ENCODE measurements at regions not wholly inside any gene's neighbourhood (a gene's known extent, or its start where the extent isn't known, plus 50 kb on each side); places are given as distances from the start of the nearest gene placed in this dataset.
A peak's percentile ranks its signal among the peaks of the same experiment; 100 is the strongest.

DNA sequence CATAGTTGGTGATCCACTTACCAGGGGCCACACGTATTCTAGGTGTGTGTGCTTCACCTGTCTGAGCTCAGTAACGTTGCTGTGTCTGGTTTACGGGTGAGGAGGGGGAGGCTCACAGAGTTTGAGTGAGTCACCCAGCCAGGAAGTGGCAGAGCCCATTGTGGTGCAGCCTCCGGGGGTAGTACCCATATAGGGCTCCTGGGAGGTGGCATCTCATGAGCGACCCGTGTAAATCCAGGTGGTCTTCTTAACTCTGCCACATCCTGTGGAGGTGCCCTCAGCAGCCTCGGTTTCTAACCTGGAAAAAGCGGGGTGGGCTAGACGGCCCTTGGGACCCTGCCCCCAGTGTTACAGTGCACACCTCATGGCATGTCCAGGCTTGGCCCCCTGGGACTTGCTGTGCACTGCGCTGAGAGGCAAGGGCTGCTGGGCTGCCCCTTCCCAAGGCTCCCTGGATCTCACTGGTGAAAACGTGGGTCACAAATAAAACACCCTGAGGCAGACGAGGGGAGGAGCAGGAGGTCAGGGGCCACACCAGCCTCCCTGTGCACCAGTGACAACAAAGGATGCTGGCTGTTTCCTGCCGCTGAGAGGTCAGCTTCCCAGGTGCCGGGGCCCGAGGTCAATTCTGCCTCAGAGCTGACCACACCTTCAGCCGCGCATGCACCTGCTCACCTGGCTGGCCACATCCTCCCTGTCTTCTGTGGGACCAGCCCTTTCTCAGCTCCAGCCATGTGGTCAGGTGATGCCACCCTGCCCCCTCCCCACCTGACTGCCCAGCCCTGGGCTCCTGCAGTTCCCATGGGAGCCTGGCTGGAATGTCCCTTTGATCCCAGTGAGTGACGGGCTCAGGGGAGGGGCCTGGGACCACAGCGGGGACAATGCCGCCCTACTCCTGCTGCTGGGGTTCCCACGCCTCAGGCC lies 305.1 kb downstream of the CTTN start:
- no peak for DNase-seq (ENCODE audit: low spot score)

DNA sequence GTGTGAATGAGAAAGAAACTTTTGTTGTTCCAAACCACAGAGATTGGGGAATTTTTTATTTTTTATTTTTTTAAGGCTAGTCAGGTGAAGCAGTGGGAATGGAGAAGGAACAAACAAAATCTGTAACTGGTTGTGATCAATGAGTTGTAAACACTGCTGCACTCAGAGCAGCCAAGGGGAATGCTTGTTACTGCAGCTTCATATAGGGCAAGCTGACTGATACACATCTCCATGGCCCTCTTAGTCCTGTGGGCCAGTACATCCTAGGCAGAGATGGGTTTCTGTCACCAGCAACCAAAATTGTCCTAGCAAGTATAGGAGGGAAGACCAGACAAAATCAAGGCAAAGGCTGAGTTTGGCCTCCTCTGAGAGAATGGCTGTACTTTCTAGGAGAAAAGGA lies 306.8 kb downstream of the CTTN start:
- DNase-seq (ENCODE audit: low spot score): no peak

DNA sequence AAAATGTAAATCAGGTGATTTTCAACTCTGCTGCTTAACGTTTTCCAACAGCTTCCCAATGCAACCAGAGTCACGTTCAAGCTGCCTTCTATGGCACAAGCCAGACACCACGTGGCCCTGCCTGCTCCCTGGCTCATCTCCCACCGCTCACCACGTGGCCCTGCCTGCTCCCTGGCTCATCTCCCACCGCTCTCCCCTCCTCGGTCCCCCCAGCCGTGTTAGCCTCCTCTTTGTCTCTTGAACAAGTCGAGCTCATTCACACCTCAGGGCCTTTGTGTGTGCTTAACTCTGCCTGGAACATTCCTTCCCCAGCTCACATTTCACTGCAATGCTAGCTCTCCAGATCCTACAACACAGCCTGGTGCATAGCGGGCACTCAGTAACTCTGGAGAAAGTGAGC lies 307.6 kb downstream of the CTTN start:
- no peak for DNase-seq (ENCODE audit: low spot score)

DNA sequence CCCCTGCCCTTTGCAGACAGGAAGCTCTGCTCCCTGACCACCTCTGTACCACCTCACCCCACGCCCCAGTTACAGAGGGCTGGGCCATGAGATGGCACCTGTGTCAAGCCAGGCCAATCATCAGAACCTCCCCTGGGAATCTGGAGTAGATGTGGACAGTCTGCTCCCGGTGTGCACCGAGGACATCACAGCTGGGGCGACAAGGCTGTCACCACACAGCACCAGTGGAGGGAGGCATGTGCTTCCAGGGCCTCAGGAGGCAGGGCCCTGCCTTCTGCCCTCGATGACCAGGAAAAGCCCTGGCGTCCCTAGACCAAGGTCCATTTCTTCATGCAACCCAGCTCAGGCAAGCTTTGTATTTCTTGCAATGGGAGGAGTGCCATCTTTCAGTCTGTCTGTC lies 309.5 kb downstream of the CTTN start:
- DNase-seq (ENCODE audit: low spot score): no peak

DNA sequence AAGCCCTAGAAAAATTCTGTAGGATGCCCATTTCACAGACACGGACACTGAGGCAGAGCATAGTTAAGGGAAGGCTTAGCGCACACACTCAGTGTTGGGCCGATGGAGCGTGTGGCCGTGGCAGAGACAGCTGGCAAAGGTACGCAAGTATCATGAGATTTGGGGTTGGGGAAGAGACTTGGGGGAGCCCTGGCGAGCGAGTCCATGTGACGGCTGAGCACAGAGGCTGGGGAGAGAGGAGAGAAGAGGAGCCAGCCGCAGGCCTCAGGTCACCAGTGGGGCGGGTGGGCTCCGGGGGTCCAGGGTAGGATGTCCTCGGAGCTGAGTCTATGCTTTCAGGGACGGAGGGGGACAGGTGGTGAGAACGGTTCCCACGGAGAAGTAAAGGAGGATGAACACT lies 311.3 kb downstream of the CTTN start:
- no peak for DNase-seq (ENCODE audit: low spot score)

DNA sequence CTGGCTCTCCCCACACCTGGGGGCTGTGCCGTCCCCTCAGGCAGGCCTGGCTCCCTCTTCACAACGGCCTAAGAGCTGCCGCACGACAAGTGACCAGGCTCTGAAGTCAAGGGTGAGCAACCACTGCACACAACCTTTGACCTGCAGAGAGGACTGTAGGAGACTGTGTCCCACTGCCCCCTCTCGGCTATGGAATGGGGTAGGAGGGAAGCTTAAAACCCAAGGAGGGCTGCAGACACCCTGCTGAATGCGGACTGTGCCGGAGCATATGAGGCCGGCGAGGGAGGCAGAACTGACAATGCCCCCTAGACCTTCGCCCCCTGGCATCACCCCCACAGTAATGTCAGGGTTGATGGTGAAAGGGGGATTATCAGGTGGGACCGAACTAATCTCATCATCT lies 311.9 kb downstream of the CTTN start:
- DNase-seq (ENCODE audit: low spot score): no peak

DNA sequence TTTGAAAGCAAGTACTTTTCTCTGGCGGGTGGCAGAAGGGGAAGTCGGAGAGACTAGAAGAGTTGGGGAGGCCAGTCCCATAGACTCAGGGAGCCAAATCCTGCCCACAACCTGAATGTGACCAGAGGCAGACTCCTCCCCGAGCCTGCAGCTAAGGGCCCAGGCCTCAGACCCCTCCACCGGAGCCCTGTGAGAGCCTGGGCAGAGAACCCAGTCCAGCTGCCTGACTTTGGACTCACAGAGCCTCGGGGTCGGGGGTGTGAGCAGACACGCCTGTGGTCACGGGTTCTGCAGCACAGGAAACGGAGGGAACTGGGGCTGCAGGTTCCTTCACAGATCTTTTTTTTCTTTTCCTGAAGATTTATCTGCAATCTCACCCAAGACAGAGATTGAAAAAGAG lies 312.3 kb downstream of the CTTN start:
- DNase-seq (ENCODE audit: low spot score): no peak

DNA sequence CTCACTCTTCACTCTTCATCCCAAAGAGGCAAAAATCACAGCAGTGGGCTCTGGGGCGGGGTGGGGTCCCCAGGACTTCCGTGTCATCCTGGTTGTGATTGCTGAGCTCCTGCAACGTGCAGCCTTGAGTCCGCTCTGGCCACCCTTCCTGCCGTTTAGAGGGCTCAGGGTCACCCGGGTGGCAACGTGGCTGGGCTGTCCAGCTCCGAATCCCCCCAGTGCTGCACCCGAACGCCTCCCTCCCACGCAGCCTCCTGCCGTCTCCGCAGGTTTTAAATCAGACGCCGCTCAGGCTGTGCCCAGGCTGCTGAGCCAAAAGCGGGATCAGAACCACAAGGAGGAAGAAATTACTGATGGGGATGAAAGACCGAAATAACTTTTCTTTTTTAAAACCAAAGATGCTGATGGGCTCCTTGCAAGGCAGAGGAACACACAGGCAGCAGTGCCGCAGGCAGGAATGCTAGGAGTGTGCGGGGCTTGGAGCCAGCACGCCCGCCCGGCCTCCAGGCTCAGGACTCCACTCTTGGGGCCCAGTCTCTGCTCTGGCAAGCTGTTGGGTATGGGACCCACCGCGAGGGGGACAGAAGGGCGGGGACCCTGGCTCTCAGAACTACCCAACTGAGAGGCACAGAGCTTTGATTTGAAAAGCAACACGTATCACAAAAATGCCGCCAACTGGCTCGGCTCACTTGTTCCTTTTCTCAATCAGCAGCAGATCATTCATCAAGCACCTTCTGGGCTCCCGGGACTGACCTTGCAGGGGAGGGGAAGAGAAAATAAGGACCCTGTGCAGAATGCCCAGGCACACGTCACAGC lies 313.0 kb downstream of the CTTN start:
- no peak for DNase-seq (ENCODE audit: low spot score)

DNA sequence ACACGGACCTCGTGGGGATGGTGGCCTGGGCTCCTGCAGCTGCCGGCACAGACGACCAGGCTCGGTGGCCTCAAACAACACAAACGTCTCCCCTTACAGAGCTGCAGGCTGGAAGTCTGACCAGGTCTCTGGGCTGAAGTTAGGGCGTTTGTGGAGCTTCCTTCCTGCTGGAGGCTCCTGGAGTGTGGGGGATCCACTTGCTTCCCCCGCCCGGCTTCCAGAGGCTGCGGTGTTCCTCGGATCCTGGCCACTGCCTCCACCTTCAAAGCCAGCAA lies 313.5 kb downstream of the CTTN start:
- DNase-seq (ENCODE audit: low spot score): no peak

DNA sequence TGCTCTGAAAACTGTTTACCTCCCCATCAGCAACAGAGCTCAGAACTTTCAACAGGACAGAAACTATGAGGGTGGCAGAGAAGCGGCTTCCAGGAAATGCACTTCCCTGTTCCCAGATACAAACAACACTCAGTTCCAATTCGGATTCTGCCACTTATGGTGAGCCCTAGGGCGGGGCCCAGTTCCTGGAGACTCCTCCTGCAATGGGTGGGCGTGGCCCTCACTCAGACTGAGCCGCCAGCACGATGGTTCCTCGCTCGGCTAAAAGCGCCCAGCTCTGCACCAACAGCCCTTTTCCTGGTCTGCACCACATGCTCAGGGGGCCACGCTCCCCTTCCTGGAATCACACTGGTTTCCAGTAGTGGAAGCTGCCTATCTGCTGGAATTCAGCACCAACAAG lies 314.1 kb downstream of the CTTN start:
- DNase-seq (ENCODE audit: low spot score): no peak

DNA sequence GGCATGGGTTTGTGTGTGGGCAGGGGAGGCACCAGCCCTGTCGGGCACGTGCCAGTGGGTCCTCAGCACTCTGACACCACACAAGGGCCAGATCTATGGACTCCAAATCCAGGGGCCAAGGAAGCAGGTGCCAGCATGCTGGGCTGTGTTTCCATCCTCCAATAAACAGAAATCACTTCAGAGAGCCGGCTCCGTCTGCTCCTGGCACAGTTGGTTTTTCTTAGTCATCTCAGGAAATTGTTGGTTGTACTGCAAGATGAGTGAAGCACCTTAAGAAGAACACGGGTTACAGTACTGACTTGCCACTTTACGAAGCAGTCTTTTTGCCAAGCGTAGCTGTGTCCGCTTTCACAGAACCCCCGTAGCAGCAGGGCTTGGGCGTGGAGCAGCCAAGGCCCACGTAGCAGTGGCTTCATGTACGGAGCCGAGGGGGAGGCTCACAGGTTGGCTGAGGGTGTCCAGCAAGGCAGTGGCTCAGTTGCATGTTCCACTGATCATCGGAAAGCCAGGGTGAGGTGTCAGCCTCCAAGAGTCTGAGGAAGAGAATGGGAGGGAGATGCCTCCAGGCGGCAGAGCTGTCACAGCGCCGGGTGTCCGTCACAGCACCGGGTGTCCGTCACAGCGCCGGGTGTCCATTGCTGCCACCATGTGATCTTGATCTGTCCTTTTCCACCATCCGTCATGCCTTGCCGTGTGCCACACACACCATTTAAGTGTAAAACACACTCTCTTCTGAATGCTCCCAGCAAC lies 314.9 kb downstream of the CTTN start:
- DNase-seq (ENCODE audit: low spot score): no peak

DNA sequence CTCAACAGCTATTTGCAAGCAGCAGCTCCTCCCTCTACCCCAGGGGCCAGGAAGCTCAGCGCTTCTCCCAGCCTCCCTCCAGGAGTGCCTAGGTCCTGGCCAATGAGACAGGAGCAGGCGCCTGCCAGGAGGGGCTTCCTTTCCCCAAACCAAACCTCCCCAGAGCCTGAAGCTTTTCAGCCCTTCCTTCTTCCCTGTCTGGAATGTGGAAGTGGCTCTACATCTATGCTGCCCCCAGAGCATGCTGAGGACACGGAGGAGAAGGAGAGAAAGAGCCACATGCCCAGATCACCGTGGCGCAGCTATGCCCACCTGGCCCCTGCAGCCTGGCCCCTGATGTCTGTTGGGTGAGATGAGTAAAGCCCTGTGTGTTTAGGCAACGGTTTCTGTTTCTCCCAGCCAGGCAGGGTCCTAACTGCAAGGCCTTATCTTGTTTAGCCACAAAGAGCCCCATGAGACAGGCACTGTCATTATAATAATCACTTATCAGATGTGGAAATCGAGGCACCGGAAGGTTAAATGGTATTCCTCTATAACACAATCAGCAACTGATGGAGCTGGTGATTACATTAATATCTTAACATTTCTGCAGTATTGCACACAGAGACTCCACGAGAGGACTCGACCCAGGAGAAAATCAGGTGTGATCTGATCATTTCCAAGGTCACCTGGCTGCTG lies 315.8 kb downstream of the CTTN start:
- no peak for DNase-seq (ENCODE audit: low spot score)

DNA sequence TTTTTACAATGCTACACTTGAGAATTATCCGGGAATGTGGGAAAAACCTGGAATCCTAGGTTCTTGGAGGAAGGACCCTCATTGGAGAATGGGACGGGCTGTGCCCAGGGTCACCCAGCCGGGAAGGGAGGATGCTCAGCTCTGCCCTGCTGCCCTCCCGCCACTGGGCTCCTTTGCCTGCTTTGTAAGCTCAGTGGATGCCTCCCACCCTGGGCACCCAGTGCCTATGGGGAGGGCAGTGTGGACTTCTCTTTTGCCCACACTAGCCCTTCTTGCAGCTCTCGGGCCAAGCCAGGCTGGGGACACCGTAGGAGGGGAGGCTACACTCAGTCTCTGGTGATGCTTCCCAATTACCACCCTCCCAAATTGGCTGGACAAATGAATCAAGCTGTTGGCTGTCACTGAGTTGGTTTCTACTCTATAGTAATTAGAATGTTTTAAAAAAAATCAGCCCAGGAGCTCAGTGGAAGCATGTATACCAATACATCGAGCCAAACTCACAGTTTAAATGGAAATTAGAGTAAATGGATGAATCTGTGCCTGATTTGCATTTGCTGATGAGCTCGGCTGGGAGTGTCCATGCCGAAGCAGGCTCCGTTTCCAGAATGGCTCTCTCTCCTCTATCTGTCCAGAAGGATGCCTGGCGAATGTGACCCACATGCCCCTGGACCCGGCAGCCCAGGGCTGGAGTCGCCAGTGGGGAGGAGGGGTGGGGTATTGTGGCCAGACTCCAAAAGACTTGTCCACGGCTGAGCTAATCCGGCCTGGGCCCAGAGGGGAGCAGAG lies 317.0 kb downstream of the CTTN start:
- no peak for DNase-seq (ENCODE audit: low spot score)

DNA sequence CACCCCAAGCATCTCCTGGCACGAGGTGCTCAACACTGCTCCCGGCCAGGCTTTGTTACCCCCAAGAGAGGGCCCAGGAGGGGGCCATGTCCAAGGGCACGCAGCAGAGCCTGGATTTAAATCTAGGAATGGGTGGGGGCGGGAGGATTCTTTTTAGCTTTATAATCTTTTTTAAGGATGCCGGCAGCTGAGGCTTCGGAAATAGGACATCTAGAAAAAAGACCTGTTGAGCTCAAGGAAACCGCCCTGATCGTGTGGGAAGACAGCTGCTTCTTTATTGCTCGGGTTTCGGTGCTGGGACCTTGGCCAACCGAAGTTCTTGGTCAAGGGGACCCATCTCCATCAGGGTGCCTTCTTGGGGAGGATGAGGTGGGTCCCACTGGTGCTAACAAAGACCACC lies 317.9 kb downstream of the CTTN start:
- no peak for DNase-seq (ENCODE audit: low spot score)

DNA sequence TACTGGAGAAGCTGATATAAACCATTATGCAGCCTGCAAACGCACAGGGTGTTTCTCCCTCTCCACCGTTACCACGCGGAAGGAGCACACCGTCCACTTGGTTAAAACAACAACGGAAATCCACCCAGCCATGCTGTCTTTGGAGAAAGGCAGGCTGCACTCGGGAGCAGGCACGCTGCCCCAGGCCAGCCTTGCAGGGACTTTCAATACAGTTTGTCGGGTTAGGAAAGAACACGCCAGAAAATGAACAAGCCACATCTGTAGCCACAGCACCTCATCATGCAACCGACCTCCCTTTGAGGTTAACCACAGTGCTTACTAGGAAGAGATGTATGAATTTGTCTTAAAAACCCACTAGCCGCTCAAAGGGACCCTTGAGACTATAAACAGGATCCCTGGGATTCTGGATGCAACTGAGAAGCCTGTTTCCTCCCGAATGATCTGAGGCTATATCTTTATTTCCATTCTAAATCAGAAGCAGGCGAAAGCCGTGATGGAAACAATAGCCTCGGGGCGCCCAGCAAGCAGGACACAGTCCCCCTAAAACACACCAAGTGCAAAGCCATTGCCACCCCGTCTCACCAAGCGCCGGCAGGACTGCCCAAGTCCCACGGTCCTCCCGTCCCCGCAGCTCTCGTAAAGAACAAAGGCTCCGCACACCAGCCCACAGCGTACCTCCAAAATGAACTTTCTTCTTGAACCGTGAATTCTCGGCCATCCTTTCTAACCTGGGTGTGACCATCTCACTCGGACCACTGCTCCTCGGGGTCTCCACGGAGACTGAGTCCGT lies 318.9 kb downstream of the CTTN start:
- no peak for DNase-seq (ENCODE audit: low spot score)

DNA sequence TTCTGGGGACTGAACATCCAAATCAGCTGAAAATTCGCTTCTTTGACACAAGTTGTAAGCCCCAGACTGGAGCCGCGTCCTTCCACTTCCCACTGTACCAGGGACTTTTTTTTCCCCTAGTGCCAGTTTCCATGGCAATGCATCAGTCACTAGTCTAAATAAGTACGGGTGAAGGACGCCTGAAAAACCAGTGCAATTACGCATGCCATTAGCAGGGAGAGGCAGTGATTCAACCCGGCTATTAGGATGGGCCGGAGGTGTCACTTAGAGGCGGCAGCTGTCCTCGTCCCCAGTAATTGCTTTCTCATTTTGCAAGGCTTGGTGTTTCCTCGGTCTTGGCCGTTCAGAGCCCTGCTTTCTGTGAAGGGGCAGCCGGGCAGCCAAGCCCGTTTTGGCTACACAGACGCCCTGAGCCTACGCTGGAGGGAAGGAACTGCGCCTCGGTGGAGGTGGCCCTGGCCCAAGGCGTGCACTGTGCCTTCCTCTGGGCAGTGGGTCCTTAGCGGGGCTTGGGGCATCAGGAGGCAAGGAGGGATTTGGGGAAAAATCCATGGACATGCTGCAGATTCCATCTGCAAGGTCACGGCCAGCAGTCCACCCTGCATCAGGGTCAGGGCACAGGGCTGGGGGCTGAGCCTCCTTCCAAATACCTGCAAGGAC lies 319.7 kb downstream of the CTTN start:
- DNase-seq (ENCODE audit: low spot score): peak; percentile 33

DNA sequence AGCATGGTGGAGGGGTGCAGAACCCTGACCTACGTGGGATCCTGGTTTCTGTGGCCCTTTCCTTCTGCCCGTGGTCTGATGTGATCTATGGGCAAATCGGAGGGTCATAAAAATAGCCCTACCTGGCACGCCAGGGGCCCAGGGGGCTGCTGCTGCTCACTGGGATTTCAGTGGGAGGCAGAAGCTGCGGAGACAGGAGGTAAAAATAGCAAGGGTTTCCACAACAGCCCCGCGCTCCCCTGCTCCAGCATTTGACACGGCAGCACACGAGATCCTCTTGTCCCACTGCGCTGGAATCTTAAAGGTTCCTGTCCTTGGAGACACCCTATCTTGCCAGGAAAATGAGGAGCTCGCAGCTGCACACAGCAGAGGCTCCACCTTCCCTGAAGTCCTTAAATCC lies 321.2 kb downstream of the CTTN start:
- DNase-seq (ENCODE audit: low spot score): no peak

DNA sequence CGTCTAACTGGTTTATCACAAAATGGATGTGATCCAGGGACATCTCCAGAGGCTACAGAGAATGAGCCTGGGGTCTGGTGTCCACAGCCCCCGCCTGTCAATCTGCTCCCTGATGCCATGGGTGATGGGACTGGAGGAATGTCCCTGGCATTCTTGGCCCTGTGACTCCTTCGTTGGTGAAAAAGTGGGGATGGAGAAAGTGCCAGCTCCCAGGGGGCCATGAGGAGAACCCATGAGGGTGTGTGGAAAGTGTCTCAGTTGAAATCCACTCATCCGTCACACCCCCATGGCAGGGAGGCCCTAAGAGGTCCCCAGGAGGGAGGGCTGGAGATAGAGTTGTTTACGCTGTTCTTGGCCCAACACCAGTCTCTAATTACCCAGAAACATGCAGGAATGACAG lies 322.0 kb downstream of the CTTN start:
- DNase-seq (ENCODE audit: low spot score): no peak

DNA sequence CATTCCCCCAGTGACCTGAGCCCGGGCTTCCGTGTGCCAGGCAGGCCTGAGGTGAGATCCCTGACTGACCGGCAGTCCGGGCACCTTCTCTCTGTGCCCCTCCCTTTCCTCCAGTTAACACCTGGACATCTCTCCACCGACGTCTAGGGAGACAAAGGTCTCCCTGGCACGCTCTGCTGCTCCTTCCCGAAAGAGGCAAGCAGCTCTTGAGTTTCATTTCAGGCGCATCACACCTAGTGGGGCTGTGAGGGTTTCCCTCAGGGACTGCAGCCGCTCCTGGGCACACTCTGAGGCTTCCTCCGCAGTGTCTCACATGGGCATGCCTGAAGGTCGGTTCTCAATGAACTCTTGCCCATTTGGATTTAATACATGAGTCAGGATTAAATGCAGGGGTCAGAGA lies 322.7 kb downstream of the CTTN start:
- DNase-seq (ENCODE audit: low spot score): no peak

DNA sequence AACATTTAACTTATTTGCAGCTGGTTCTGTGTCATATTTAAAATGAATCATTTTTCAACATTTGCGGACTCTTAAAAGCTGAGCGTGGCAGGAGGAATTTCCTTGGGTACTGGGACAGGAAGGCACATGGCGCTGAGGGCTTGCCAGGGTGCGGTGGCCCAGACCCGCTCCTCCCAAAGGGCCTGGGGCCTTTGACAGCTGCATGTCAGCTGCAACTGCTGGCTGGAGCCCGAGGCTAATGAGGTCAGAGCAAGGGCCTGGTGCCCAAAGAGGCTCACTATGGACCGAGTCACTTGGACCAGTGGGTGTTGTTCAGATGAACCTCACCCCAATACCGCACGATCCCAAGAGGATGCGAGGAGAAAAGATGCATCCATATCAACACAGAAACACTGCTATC lies 326.9 kb downstream of the CTTN start:
- DNase-seq (ENCODE audit: low spot score): no peak

Measured in AG08396 (cell line).